ENCODE measurements at regions not wholly inside any gene's neighbourhood (a gene's known extent, or its start where the extent isn't known, plus 50 kb on each side); places are given as distances from the start of the nearest gene placed in this dataset.

DNA sequence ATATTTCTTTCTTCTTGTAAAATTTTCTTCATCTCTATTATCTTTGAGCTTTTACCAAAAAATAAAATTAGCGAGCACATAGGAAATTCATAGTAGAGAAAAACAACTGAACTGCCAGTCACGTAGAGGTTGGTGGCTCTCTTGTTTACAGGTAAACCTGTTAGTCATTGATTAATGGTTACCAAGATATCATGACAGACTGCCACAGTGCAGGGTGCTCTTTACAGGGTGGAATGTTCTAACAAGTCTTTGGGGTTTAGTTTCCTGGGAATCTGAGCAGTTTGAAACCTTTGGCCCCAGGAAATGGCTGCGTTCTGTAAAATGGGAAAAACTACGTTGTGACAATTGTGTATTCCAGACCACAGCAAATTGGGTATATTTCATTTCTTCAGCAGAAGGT, 407.3 kb upstream of the ADARB2 start:
- TF ChIP-seq, protein P1, sequence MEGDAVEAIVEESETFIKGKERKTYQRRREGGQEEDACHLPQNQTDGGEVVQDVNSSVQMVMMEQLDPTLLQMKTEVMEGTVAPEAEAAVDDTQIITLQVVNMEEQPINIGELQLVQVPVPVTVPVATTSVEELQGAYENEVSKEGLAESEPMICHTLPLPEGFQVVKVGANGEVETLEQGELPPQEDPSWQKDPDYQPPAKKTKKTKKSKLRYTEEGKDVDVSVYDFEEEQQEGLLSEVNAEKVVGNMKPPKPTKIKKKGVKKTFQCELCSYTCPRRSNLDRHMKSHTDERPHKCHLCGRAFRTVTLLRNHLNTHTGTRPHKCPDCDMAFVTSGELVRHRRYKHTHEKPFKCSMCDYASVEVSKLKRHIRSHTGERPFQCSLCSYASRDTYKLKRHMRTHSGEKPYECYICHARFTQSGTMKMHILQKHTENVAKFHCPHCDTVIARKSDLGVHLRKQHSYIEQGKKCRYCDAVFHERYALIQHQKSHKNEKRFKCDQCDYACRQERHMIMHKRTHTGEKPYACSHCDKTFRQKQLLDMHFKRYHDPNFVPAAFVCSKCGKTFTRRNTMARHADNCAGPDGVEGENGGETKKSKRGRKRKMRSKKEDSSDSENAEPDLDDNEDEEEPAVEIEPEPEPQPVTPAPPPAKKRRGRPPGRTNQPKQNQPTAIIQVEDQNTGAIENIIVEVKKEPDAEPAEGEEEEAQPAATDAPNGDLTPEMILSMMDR (IDR thresholded peaks at IDR 0.05): no peak
- no peak for TF ChIP-seq POLR2AphosphoS5 (IDR thresholded peaks at IDR 0.05)
